ENCODE measurements at regions not wholly inside any gene's neighbourhood (a gene's known extent, or its start where the extent isn't known, plus 50 kb on each side); places are given as distances from the start of the nearest gene placed in this dataset.

DNA sequence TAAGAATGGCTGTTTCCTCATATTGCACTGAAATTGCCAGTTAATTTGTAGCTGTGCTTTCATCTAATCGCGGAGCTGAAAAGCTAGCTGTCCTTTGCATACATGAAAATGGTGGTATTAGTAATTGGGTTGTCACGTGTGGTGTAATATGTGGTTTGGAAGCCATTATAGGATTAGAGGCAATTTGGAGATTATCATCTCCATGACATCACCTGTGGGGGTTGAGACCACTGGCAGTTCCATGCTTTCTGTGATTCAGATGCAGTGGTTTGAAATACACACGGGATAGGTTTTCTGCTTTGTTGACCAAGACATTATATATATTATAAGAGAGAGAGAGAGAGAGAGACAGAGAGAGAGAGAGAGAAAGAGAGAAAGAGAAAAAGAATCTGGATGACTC, 180.8 kb downstream of the RAB11FIP2 start:
- DNase-seq (ENCODE audit: low spot score), result no peak

DNA sequence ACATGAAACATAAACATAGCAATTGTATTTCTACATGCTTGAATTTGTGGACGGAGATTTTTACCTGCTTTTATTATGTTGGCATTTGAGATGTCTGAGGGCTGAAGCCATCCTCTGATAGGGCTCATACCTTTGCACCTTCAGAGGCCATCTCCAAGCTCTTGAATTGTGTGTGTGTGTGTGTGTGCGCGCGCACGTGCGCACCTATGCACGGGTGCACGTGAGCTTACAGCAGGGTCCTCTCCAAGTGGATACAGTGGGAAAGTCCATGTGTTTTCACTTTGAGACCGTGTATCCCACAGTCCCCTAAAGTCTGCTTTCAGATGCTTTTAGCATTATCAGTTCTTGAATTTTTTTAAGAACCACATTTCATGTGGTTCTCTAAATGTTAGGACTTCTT, 178.6 kb downstream of the RAB11FIP2 start:
- DNase-seq (ENCODE audit: low spot score), result no peak

DNA sequence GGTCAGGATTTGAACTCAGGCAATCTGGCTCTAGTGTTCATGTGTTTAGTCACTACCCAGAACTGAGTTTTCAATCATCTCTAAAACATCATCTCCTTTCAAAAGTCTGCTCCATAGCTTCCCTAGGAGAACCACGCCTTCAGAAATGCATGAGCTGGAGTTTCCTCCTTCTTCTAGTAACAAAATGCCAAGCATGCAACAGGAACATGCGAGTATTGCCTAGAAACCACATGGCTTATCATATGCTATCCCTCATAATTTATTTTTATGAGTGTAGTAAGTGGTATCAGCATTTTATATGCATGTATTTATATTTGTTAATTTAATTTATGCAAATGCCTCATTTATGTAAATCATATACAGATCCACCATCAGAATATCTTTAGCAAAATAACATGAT, 170.9 kb downstream of the RAB11FIP2 start:
- no peak for DNase-seq (ENCODE audit: low spot score)

DNA sequence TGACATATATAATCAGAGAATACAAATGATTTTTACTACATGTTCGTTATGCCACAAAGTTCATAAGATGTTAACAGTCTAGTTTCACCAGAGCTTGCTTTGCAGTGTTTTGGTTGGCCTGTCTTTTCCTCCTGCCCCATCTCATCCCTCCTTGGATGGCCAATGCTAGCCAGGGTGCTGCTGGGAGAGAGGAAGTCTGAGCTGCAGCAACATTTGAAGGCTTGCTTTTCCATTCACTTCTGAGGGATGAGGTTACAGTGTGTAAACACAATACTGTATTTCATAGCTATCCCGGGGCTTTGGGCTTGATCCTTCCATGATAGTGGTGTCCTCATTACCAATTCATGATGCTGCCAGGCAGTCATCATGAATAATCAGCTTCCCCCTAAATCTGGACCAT, 170.5 kb downstream of the RAB11FIP2 start:
- no peak for DNase-seq (ENCODE audit: low spot score)

DNA sequence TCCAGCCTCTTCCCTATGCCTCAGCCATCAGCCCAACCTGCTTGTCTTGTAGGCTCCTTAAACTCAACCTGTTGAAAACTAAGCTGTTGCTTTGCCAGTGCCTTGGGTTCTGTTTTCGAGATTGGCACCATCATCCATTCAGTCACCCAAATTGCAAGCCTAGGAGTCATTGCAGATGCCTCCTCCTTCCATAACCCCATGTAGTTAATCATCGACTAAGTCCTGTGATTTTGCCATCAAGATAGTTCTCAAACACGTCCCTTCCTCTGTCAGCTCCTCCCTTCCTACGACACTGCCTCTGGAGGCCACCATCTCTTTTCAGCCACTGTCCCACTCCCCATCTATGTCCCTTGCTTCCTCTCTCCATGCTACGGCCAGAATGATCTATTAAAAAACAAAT, 168.1 kb downstream of the RAB11FIP2 start:
- DNase-seq (ENCODE audit: low spot score), result no peak

DNA sequence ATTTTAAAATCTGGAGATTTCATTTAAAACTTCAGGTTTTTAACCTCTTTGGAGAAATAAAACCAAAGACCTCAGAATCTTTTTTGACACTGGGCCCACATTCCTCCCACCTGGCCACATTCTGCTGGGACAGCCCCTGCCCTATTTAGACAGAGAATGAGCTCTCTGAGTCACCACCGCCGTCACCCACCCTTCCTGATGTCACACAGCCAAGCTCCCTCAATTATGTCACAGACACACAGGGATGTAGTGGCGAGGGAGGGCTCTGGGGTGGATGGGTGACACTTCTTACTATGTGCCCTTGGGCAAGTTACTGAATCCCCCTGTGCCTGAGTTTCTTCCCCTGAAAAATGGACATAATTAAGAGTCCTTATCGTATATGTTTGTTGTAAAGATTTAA, 162.6 kb downstream of the RAB11FIP2 start:
- no peak for DNase-seq (ENCODE audit: low spot score)

DNA sequence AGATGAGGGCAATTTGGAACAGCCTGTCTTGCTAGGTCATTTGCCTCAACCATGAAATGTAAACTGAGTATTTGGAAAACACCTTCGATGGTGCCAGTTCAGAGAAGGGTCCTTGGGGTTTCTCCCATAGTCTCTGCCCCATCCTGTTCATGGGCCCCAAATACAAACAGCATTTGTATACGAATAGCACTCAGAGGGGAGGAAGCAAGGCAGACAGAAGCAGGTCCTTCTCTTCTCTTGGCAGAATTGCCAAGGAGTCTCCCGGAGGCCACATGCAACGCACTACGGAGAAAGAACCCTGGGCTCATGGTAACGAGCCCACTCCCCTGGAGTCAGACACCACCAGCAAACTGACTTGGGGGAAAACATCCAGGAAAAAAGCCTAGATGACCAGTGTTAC, 162.1 kb downstream of the RAB11FIP2 start:
- DNase-seq (ENCODE audit: low spot score), result no peak

DNA sequence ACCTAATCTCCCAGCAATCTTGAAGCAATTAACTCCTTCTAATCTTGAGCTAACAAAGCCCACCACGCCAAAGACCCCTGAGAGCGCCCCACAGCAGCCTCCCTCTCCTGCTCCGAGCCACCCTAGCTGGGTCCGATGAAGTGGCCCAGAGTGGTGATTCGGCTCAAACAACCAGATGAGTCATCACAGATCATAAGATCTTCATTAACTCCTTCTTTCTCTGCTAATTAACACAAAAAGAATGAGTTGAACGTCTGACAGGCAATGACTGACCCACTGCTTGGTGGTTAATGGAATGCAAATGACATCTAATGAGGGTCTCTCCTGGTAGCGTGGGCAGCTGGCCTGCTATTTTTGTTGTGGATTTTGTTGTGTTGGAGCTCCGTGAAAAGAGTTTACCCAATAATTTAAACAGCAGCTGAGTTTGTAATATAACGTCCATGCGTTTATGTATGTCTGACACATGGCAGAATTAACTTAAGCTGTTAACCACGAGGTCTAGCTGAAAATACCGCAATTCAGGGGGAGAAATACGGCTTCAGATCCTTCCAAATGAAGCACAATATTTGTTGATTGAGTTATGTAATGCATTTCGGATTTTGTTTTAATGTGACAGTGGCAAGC, 161.4 kb downstream of the RAB11FIP2 start:
- DNase-seq (ENCODE audit: low spot score), result no peak

DNA sequence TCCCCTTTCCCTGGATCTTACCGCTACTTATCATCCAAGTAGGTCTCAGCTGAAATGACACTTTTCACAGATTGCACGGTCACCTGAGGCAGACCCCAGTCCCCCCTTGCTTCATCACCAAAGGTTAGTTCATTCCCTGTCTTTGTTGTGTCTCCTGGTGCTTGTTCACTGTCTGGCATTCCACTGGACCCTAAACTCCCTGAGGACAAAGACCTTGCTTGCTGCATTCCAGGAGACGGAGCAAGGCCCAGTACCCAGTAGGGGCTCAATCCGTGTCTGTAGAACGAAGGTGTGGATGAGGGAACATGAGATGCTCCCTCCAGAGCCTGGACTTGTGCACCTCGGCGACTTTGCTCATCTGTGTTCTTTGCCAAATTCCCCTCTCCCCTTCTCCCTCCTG, 160.0 kb downstream of the RAB11FIP2 start:
- no peak for DNase-seq (ENCODE audit: low spot score)

DNA sequence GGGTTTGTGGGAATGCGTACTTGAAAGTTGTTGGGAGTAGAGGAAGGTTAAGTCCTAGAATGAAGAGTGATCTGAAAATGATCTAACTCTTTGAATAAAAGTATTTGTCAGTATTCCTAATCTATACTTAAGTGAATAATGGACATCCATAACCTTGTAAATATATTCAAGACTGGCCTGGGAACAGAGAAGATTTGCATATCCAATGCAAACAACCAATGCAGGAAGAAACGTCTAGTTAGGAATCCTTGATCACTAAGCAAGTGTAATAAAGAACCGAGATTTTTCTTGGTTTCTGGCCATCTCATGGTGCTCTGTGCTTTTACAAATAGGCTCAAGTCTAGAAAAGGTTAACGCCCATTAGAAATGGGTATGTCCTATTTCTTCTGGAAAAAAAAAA, 157.1 kb downstream of the RAB11FIP2 start:
- DNase-seq (ENCODE audit: low spot score), result no peak

DNA sequence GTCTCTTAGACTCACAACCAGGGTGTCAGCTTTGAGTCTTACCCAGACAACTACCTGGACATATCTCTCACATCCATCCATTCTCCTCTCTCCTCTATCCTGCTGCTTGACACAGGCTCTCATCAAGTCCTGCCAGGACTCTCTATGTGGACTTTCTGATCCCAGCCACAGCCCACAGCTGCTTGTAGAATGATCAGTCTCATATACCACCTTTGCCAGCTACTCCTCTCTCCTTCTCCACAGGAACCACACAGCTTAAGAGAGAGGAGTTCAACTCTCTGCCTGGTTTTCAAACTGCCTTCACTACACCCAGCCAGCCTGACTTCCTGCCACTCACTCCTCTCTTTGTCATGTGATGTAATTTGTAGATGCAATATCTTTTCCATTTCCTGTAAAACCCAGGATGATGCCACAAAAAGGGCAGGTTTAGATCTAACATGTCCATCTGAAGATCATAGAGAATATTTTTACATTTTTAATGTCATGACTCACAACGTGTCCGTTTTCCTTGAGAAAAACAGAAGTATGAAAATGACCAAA, 154.0 kb downstream of the RAB11FIP2 start:
- DNase-seq (ENCODE audit: low spot score), result no peak

DNA sequence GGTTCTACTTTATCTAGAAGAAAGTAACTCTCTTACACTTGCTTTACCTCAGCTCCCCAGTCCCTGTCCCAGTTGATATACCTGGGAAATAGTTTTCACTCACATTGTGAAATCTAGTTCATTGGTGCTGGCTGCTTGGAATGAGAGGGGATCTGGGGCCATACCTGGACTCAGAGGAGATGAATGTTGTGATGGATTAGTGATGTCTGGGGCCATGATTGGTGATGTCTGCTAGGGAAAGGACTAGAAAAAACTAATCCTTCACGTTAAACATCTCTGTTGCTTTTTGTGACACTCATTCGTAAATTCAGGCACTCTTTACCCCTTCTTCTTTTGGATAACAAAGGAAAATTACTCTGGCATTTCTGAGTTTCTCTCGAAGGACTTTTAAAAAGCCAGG, 152.4 kb downstream of the RAB11FIP2 start:
- no peak for DNase-seq (ENCODE audit: low spot score)

DNA sequence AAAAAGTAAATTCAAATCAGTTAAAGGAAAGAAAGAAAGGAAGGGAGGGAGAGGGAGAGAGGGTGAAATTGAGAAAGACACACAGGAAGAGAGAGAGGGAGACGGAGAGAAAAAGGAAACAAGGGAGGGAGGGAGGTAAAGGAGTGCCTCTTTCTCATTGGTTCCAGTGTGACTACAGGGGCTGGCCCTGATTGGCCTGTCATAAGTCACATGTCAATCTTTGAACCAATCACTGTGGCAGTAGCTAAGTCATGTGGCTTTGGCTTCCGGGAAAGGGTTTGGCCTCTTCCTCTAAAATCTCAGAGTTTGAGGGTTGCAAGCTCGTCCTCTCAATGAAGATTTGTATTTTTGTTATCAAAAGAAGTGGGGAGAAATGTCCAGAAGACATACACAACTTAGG, 150.2 kb downstream of the RAB11FIP2 start:
- no peak for DNase-seq (ENCODE audit: low spot score)

DNA sequence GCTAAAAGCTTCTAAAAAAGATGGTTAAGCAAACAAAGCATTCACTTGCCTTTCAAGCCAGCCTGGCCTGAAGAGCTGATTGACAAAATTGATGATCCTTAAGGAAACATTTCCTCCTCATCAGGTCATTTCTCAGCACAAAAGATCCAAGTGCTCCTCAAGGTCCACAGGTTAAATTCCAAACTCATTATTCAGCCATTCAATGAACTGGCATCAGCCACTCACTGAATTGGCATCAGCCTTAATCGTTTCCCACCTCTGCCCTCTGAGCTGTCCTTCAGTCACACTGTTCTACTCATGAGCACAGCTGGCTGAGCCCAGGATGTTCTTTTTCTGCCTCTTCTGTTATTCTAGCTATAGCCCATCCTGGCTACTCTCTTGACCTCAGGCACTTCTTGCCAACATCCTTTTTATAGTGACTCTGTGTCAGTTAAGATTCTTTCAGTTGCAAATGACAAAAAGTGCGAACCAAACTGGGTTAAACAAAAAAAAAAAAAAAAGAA, 147.5 kb downstream of the RAB11FIP2 start:
- no peak for DNase-seq (ENCODE audit: low spot score)

DNA sequence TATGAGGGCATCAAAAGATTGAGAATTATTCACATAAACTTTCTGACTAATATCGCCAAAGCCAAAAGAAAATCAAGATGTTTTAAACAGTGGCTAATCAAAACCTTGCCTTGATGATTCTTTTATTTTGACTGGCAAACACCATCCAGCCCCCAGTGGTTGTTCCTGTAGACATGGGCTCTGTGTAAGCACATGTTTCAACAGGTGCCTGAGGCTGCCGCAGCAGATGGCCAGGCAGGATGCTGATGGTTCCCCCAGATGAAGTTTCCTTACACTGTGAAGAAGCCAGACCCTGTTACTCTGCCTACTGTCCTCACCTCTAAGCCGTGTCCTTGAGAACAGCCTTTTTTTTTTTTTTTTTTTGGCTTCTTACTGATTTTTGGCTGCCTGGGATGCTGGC, 146.5 kb downstream of the RAB11FIP2 start:
- DNase-seq (ENCODE audit: low spot score), result no peak

DNA sequence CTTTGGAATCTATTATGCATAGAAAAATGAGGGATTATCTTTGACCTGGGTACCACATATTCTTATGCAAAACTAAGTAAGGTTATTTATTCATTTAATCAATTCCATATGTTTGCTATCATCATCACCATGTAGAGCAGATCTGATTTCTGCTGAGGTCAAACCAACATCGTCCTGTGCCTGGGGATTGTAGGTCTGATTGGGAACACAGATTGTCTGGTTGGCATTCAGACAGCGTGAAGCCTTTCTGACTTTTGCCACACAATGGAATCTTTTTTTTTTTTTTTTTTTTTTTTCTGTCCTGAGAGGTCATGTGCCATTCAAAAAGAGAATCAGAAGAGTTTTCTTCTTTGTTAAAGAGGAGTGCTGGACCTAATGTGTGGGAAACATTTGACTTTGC, 142.9 kb downstream of the RAB11FIP2 start:
- no peak for DNase-seq (ENCODE audit: low spot score)

DNA sequence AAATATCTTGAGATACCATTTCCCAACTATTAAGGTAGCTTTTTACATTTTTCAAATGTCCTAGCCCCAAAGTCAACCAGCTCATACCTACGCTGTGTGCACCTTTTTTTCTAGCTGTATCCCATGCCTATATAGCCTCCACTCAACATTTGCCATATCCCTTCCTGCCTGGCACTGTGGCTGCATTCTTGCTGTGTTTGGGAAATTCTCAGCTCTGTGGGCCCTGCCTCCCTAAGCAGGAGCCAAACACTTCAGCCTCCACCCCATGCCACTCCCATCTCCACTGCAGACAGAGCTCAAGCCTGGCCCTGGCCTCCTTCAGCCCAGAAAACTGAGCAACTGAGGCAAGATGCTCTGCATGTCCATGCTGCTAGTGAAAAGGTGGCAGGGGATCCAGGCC, 141.3 kb downstream of the RAB11FIP2 start:
- no peak for DNase-seq (ENCODE audit: low spot score)

DNA sequence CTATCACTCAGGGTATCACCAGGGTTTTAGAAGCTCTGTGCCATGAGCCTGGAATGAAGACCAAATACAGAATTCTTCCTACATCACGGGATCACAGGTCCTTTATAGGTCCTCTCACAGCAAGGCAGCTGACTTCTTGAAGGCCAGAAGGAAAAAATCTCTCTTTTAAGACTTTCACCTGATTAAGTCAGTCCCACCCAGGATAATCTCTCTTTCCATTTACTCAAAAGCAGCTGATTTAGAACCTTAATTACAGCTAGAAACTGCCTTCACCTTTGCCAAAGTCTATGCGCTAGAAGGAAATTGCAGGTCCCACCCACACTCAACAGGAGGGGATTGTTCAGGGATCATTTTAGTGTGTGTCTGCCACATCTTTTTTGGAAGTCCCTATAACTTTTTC, 135.1 kb downstream of the RAB11FIP2 start:
- no peak for DNase-seq (ENCODE audit: low spot score)

DNA sequence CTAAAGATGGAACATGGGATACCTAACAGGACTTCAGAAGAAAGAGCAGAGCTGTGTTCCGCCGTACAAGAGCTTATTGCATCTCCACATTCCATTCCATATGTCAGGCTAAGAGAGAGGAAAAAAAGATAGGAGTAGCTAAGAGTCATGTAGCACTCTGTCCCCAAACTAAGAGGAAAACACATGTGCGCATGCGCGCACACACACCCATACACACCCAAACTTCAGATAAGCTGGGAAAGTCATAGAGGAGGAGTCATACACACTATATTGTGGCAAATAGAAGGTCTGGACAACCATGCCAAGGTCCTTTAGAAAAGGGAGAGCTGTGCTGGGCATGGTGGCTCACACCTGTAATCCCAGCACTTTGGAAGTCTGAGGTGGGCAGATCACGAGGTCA, 132.4 kb downstream of the RAB11FIP2 start:
- DNase-seq (ENCODE audit: low spot score), result no peak

DNA sequence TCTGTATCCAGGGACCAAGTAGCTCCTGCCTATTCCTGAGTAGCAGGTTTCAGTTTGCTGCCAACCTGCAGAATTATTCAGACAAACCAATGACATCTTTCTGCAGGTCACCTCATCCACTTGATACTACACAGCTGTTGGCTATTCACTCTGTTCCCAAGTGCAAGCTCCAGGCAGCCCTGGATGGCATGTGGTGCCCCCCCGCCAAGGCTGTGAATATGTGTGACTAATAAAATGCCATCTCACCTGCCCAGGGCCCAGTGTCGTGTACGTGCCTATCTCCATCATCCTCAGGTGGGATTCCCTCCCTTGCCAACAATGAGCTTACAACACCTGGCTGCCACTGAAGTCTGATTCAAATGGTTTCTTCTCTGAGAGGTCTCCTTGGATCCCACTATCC, 125.8 kb downstream of the RAB11FIP2 start:
- no peak for DNase-seq (ENCODE audit: low spot score)

DNA sequence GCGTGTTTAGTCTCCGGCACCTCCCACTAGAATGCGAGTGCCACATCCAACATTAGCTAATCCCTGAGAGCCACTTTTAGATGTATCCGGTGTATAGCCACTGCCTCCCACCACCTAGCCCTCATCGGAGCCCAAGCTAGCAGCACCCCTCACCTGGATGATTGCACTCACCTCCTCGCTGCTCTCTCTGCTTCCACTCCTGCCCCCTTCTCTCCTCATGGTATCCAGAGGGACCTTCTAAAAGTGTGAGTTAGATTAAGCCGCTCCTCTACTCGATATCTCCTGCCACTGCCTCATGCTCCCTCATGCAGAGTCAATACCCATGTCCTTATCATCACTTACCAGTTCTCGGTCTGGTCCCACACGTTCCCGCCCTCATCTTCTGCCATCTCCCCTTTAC, 125.3 kb downstream of the RAB11FIP2 start:
- DNase-seq (ENCODE audit: low spot score), result no peak

DNA sequence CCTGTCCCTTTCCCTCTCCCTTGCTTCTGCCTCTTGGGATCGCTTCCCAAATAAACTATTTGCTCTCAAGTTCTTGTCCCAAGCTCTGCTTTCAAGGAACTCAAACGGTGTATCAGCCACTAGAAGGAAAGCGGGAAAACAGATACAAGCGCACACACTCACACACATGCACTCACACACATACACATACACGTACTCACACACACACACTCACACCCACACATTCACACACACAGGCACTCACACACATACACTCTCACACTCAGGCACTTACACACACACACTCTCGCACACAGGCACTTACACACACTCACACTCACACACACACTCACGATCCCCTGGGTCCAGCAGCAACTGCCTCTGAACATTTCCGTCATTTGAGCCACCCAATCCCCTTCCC, 121.9 kb downstream of the RAB11FIP2 start:
- DNase-seq (ENCODE audit: low spot score), result no peak

DNA sequence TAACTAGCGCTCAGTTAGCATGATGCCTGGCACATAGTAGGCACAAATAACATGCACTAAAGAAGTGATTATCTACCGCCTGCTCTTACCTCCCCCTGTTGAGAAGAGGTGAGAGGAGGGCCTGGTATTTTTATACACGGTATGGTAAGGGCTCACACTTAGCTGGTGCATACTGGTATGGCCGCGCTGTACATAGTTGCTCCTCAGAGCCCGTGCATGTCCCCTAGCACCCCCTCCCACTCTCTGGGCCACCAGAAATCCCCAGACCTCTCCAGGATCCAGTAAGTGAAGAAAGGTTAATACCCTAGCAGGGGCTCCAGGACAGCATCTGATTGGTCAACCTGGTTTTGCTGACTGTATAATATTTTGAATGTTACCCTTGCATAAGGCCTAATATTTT, 121.4 kb downstream of the RAB11FIP2 start:
- DNase-seq (ENCODE audit: low spot score), result no peak

DNA sequence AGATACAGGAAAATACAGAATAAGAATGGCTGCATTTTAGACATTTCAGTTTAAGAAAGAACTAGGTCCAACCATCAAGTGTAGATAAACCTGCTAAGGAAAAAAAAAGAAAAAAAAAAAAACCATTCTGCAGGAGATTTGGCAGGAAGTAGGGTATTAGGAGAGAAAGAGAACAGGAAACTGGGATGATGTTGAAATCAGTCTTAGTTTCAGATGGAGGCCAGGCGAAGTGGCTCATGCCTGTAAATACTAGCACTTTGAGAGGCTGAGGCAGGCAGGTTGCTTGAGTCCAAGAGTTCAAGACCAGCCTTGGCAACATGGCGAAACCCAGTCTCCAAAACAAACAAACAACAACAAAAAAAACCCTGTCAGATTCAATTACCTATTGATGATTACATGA, 120.2 kb downstream of the RAB11FIP2 start:
- no peak for DNase-seq (ENCODE audit: low spot score)
